ENCODE measurements at regions not wholly inside any gene's neighbourhood (a gene's known extent, or its start where the extent isn't known, plus 50 kb on each side); places are given as distances from the start of the nearest gene placed in this dataset.
"Not testable (repeated sequence)": the region's sequence is repeated elsewhere in the genome, so short reads cannot be mapped to it uniquely, and the experiment has no call there.

- DNase-seq: no peak
Measured at GRCh38 chr22:47401976-47402770, 639.7 kb downstream of the TBC1D22A start.

GRCh38 chr22:47401592-47401898 is 639.1 kb downstream of the TBC1D22A start:
- DNase-seq: no peak

DNA sequence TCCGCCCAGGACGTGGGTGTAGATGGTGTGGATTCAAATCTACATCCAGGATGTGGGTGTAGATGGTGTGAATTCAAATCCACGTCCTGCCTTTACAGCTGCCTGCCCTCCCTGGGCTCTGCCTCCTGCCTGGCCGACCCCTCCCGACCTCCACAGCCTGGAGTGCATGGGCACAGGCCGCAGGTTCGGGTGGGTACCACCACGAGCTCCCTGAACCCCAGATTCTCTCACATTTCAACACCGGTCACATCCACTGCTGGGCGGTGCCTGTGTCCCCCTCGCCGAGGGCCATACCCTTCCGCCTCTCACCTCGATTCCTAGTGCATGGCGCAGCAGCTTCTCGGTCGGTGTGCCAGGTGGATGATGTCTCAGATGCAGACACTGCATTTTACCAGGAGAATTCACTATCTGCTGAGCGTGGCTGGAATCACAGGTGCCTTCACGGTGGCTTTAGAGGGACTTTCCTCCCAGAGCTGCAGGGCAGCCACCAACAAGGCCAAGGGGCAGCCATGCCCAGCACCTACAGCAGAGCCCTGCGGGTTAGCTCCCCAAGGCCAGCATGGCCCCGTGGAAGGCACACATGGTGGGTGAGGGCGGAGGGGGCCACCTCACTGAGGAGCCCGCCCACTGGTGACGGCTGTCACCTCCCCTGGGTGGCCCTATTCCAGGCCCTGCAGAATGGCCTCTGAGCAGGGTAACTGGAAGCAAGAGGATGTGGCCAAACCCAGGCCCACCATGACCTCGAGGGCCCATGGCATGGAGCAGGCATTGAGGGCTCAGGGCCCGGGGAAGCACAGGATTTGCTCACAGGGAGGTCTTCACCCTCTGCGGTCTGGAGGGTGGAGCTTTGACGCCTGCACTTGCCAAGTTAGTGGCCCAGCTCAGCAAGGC is 638.5 kb downstream of the TBC1D22A start:
- no peak for DNase-seq

- not testable (repeated sequence) for DNase-seq
Measured at GRCh38 chr22:47400131-47400530, 637.7 kb downstream of the TBC1D22A start.

GRCh38 chr22:47398921-47399790 is 636.7 kb downstream of the TBC1D22A start:
- DNase-seq: no peak

GRCh38 chr22:47398491-47398890 is 636.0 kb downstream of the TBC1D22A start:
- no peak for DNase-seq

DNA sequence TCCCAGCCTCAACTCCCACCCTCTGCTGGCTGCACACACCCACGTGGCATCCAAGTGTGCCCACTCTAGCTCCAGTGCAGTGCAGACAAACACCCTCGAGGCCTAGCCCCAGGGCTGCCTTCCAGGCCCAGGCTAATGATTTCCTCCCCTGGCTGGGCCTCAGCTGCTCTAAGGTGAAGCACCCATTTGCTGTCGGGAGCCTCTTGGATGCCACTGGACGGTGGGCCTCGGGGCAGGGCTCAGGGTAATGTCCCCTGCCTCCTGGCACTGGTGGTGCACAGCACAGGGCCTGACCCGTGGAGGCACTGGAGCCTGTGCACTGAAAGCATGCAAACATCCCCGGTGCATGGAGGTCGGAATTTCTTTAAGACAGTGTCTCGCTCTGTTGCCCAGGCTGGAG is 635.2 kb downstream of the TBC1D22A start:
- DNase-seq: no peak

DNA sequence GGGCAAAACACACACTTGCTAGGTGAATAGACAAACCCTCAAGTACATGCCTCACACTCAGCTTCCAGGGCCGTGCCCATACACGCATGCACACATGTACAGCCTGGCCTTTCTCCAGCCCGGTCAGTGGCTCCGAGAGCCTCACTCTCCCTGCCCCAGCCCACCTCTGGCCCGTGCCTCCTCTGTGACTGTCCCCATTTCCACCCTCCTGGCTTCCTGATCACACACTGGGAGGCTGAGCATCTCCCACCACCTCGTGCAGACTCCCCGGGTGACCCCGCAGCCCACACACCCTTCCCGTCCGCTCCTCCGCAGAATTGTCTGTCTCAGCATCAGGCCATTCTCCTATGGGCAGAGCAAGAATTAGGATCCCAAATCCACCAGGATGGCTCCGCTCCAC is 634.1 kb downstream of the TBC1D22A start:
- DNase-seq: no peak

DNA sequence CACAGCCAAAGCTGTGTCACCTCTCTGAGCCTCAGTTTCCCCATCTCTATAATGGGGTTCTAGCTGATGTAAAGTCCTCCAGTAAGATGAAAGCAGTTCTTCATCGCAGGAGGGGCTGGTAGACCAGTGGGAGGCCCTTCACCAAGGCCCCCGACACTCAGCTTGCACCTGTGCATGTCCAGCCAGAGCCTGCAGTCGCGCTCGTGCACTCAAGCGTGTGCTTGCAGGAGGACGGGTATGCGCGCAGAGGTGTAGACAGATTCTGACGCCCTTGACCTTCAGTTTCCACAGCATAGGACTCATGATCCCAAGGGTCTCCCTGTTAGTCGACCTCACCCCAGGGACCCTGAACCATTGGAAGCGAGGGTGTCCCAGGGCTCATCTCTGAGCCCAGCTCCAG is 633.7 kb downstream of the TBC1D22A start:
- no peak for DNase-seq

GRCh38 chr22:47395481-47395880 is 633.0 kb downstream of the TBC1D22A start:
- peak; percentile 30 for DNase-seq

GRCh38 chr22:47394504-47395440 is 632.3 kb downstream of the TBC1D22A start:
- no peak for DNase-seq

GRCh38 chr22:47393191-47393590 is 630.7 kb downstream of the TBC1D22A start:
- DNase-seq: no peak

DNA sequence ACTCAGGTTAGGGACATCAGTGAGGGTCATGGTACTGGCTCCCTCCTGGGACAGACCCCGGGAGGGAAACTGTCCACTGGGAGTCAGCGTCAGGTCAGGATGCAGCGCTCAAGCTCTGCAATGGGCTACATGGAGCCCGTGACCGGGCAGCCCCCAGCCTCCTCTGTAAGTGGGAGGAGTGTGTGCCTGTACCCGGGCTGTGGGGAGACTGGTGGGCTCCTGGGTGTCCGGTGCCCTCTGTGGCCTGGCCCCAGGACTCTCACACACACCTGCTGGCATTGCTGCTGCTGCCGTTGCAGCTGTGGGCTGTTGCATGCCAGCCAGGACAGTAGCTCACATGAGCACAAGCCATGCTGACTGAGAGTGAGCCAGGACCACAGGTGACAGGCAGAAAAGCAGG is 630.3 kb downstream of the TBC1D22A start:
- DNase-seq: no peak

DNA sequence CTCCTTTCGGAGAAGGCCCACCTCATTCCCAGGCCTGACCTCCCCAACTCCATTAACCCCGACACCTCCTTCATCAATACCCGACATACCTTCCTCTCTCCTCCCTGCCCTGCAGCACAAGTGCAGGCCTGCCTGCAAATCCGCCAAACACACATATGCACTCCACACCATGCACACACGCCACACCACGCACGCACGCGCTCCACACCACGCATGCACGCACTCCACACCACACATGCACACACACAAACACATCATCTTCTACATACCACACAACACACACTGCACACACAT is 629.6 kb downstream of the TBC1D22A start:
- no peak for DNase-seq

- no peak for DNase-seq
Measured at GRCh38 chr22:47391169-47392053, 629.0 kb downstream of the TBC1D22A start.

DNA sequence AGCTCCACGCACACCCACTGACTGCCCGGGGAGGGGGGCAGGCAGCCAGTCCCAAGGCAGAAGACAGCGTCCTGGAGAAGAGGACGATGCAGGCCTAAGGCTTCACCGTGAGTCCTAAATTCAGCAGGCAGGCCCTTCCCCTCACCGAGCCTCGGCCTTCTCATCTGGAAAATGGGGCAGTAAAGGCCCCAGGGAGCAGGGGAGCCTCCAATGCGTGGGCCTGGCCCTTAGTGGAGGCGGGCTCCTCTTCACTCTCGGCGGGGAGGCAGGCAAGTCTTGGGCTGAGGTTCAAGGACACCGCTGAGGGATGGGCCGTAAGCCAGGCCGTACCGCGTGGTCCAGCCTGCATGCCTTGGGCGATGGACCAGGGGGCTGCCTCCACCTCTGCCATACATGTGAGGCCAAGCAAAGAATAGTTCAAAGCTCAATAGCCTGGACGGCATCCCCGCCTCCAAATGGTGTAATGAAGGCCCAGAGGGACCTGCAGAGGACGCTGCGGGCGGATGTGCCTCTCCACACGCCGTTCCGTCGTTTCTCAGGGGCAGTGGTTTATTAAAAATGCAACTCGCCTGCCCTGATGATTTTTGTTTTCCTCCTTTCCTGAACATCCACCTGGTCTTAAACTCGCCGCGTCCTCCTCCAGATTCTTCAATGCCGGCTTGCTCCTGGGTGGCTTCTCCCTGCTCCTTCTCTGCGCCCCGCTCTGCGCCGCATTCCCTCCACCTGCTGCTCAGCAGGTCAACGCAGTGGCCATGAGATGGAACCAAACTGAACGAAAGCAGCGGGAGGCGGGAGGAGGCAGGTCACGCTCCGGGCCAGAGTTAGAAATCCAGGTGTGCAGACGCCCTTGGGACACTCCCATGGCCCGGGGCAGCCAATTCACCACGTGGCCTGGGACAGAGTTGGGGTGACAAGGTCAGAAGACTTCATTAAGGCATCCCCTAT is 627.8 kb downstream of the TBC1D22A start:
- no peak for DNase-seq

DNA sequence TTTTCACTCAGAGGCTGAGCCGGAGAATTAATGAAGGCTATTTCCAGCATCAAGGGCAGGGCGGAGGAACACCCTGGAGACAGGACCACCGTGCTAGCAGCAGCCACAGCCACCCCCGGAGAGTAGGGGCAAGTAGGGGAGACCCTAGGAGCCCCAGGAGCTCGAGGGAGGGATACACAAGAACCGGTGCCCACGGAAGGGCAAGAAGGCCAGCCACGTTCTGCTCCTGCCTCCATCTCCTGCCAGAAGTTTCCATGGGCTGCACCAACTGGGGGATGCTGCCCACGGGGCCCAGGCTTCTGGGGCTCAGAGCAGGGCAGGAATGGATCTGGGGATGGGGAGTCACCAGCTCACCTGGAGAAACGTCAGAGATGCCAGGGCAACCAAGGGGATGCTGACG is 626.8 kb downstream of the TBC1D22A start:
- no peak for DNase-seq

DNA sequence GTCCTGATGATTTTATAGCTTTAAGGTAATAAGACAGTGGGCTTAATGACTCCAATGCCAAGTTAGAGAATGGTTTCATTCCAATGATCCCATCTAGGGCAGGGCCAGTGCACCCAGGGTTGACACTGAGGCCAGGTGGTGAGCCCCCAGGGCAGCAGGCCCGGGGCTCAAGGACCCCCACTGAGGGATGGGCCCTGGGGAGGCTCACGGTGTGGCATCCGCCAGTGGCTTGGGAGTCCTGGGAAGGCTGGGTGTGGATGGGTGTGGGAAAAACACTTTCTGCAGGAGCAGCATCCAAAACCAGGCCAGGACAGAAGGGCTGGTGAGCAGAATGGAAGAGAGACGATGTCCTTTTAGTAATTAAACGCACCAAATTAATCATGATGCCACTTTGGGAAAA is 626.3 kb downstream of the TBC1D22A start:
- DNase-seq: no peak

GRCh38 chr22:47388331-47388730 is 625.9 kb downstream of the TBC1D22A start:
- no peak for DNase-seq

Data from femur (tissue), 1 donor.